IMR-90 (cell line): ENCODE measurements at regions not wholly inside any gene's neighbourhood (a gene's known extent, or its start where the extent isn't known, plus 50 kb on each side); places are given as distances from the start of the nearest gene placed in this dataset.

Experiments
- ATAC-seq: fragments of 200-7000 bp; cut with Tn5 transposase; 2 replicates; pipeline ENCODE4 v1.9.1; 2020; ENCODE audit warnings: low read depth, mild to moderate bottlenecking, moderate library complexity
- BruUV-seq: library from RNA; stranded (reverse); fragments of 400-500 nt; replicated peaks from 2 replicates; lab custom pipeline; 2021; lab: Mats Ljungman, UMichigan
- CTCF ChIA-PET: fragments of 300-600 bp; formaldehyde crosslinking; extraction: SDS; loops from one replicate; lab custom pipeline; 2021; ENCODE audit warnings: antibody characterized with exemption; lab: Yijun Ruan, JAX
- POLR2A ChIA-PET: fragments of 300-600 bp; sonication (Branson Sonifier 250); formaldehyde crosslinking; loops from one replicate; lab custom pipeline; 2022; ENCODE audit warnings: antibody characterized with exemption; ENCODE audit not compliant: unreplicated experiment; lab: Charles Lee
- DNase-seq: peaks from one replicate; pipeline ENCODE4 v3.0.0; 2013
- H2AFZ ChIP-seq: replicated peaks from 2 replicates; pipeline ENCODE3; 2013; ENCODE audit warnings: low read length, mild to moderate bottlenecking; ENCODE audit not compliant: poor library complexity
- H2AK5ac ChIP-seq: 2 replicates; pipeline ENCODE4 v1.6.1; 2013; ENCODE audit warnings: low read depth, low read length, inconsistent platforms
- H2AK9ac ChIP-seq: replicated peaks from 2 replicates; pipeline ENCODE3; 2013; ENCODE audit warnings: mild to moderate bottlenecking, low read depth, low read length, moderate library complexity; ENCODE audit not compliant: poor library complexity
- H2BK120ac ChIP-seq: 2 replicates; pipeline ENCODE4 v1.6.1; 2013; ENCODE audit warnings: low read depth, low read length, inconsistent platforms
- H2BK15ac ChIP-seq: 3 replicates; pipeline ENCODE4 v1.6.1; 2013; ENCODE audit warnings: low read depth, low read length, inconsistent platforms
- H2BK20ac ChIP-seq: 2 replicates; pipeline ENCODE4 v1.6.1; 2013; ENCODE audit warnings: low read depth, mild to moderate bottlenecking, inconsistent platforms, low read length, moderate library complexity
- H2BK5ac ChIP-seq: 2 replicates; pipeline ENCODE4 v1.6.1; 2013; ENCODE audit warnings: mild to moderate bottlenecking, low read depth, low read length, inconsistent platforms; ENCODE audit not compliant: poor library complexity, severe bottlenecking
- H3K14ac ChIP-seq: replicated peaks from 2 replicates; pipeline ENCODE4 v1.6.1; 2013; ENCODE audit warnings: low read depth, low read length, inconsistent platforms
- H3K18ac ChIP-seq: 2 replicates; pipeline ENCODE4 v1.6.1; 2013; ENCODE audit warnings: low read depth, low read length, control low read depth
- H3K23ac ChIP-seq: 2 replicates; pipeline ENCODE4 v1.6.1; 2013; ENCODE audit warnings: low read depth, low read length, inconsistent platforms
- H3K27ac ChIP-seq: 2 replicates; pipeline ENCODE4 v1.5.1; 2013; ENCODE audit warnings: mild to moderate bottlenecking, control low read depth, low read length; ENCODE audit not compliant: insufficient read depth
- H3K27me3 ChIP-seq: 2 replicates; pipeline ENCODE4 v1.6.1; 2013; ENCODE audit warnings: low read length; ENCODE audit not compliant: control insufficient read depth, insufficient read depth
- H3K36me3 ChIP-seq: 2 replicates; pipeline ENCODE4 v1.6.1; 2013; ENCODE audit warnings: low read length, mixed read lengths; ENCODE audit not compliant: control insufficient read depth, insufficient read depth
- H3K4ac ChIP-seq: 2 replicates; pipeline ENCODE4 v1.6.1; 2013; ENCODE audit warnings: low read depth, low read length, inconsistent platforms
- H3K4me1 ChIP-seq: 2 replicates; pipeline ENCODE4 v1.6.1; 2013; ENCODE audit warnings: low read length, mixed read lengths; ENCODE audit not compliant: control insufficient read depth, insufficient read depth
- H3K4me2 ChIP-seq: 2 replicates; pipeline ENCODE4 v1.6.1; 2013; ENCODE audit warnings: low read depth, mild to moderate bottlenecking, control low read depth, low read length, moderate library complexity
- H3K4me3 ChIP-seq: 2 replicates; pipeline ENCODE4 v1.5.1; 2013; ENCODE audit warnings: low read depth, mild to moderate bottlenecking, control low read depth, low read length, moderate library complexity; ENCODE audit not compliant: insufficient read depth
- H3K56ac ChIP-seq: 2 replicates; pipeline ENCODE4 v1.6.1; 2013; ENCODE audit warnings: low read length, inconsistent platforms; ENCODE audit not compliant: insufficient read depth; ENCODE audit errors: extremely low read depth
- H3K79me1 ChIP-seq, 2 experiments: 2 replicates each; pipeline ENCODE4 v1.6.1; 2013; ENCODE audit warnings: low read length in 2 of 2, inconsistent platforms in 1 of 2, low read depth in 1 of 2
- H3K9ac ChIP-seq: 2 replicates; pipeline ENCODE4 v1.6.1; 2013; ENCODE audit warnings: low read depth, low read length, control low read depth
- H3K9me1 ChIP-seq: 2 replicates; pipeline ENCODE4 v1.6.1; 2013; ENCODE audit warnings: low read length, inconsistent platforms; ENCODE audit not compliant: insufficient read depth
- H3K9me3 ChIP-seq: 2 replicates; pipeline ENCODE4 v1.6.1; 2013; ENCODE audit warnings: low read length; ENCODE audit not compliant: control insufficient read depth, insufficient read depth
- H4K20me1 ChIP-seq: 2 replicates; pipeline ENCODE4 v1.6.1; 2013; ENCODE audit warnings: low read length, inconsistent platforms; ENCODE audit not compliant: insufficient read depth
- H4K5ac ChIP-seq: 2 replicates; pipeline ENCODE4 v1.6.1; 2013; ENCODE audit warnings: mild to moderate bottlenecking, low read depth, low read length, control low read depth
- H4K8ac ChIP-seq, 2 experiments: 2 replicates each; pipeline ENCODE4 v1.6.1; 2013; ENCODE audit warnings: low read depth in 2 of 2, low read length in 2 of 2, control low read depth in 1 of 2, inconsistent platforms in 1 of 2
- H4K91ac ChIP-seq: 2 replicates; pipeline ENCODE4 v1.6.1; 2013; ENCODE audit warnings: low read depth, low read length, inconsistent platforms; ENCODE audit not compliant: insufficient read depth
- BHLHE40 ChIP-seq: fragments of 150-350 bp; IDR thresholded peaks from 2 replicates; pipeline ENCODE4 v1.6.1; 2016; ENCODE audit warnings: mild to moderate bottlenecking, low read depth, low read length
- CEBPB ChIP-seq: IDR thresholded peaks from 2 replicates; pipeline ENCODE4 v1.6.1; 2012; ENCODE audit warnings: low read depth, low read length, improper control_type of control experiment
- CHD1 ChIP-seq: IDR thresholded peaks from 2 replicates; pipeline ENCODE4 v1.6.1; 2012; ENCODE audit warnings: low read depth, low read length, improper control_type of control experiment
- MAFK ChIP-seq: IDR thresholded peaks from 2 replicates; pipeline ENCODE4 v1.6.1; 2012; ENCODE audit warnings: low read depth, low read length, improper control_type of control experiment
- WGBS, 2 experiments: methylation state at CpG; one replicate each; pipeline versions ENCODE4 v1.1.5 to v1.1.7; 2013; ENCODE audit warnings: missing lambda C conversion rate in 2 of 2; ENCODE audit not compliant: insufficient read length in 1 of 2; ENCODE audit errors: extremely low coverage in 2 of 2; 5-methylcytosine and 5-hydroxymethylcytosine counted together
- dilution Hi-C: fragments of 300-500 bp; cut with HindIII; formaldehyde crosslinking; loops from one replicate; pipeline ENCODE4 v1.14.3; 2018; ENCODE audit warnings: low sequenced_read_pairs; ENCODE audit not compliant: unreplicated experiment
- in situ Hi-C: fragments of 300-500 bp; cut with MboI; formaldehyde crosslinking; loops from 3 replicates; pipeline ENCODE4 v1.14.3; 2019; ENCODE audit warnings: low sequenced_read_pairs, inconsistent platforms, mixed read lengths
- intact Hi-C: fragments of 100-400 bp; cut with micrococcal nuclease; formaldehyde crosslinking; loops from 2 replicates; pipeline ENCODE4 v1.10.0; 2022

DNA sequence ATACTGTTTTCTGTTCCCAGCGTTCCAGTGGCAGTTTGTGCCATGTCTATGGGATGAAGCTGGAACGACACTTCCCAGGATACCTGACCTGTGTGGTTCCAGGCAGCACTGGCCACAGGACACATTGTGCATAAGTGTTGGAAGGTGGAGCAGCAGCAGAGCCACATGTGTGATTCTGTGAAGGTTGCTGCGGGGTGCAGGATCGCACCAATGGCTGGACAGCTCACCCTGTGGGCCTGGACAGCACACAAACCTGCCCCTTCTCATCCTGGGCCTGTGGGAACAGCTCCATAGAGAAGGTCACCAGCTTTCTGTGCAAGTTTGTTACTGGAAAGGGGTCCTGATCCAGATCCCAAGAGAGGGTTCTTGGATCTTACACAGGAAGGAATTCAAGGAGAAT is 252.2 kb upstream of the RAB6C start:
- in situ Hi-C loops = no loop called here
- DNase-seq = no peak
- ChIA-PET CTCF (no interaction called here), POLR2A (no interaction called here)
- H3K4me1 ChIP-seq = no peaks in the 10 kb centered on the region
- no peaks in the 10 kb centered on the region for H3K9me1 ChIP-seq
- H2BK15ac ChIP-seq = no peak overlapping the region
- no peak overlapping the region for H2BK20ac ChIP-seq
- no peak overlapping the region for H3K9ac ChIP-seq
- no peak overlapping the region for H4K5ac ChIP-seq
- no peaks in the 10 kb centered on the region for H3K36me3 ChIP-seq
- no peak overlapping the region for H2BK5ac ChIP-seq
- H3K79me1 ChIP-seq = no peaks in the 10 kb centered on the region
- H3K56ac ChIP-seq = no peak overlapping the region
- ATAC-seq = no peak
- H3K4me3 ChIP-seq = no peak overlapping the region
- H2AFZ ChIP-seq = no peak overlapping the region
- H4K91ac ChIP-seq = no peak overlapping the region
- H3K27ac ChIP-seq = no peak overlapping the region
- BruUV-seq = no TSS peak
- H4K20me1 ChIP-seq = no peaks in the 10 kb centered on the region
- no peak overlapping the region for H2BK120ac ChIP-seq
- H3K4me2 ChIP-seq = no peak overlapping the region
- no peak overlapping the region for H3K4ac ChIP-seq
- no peak for TF ChIP-seq BHLHE40
- TF ChIP-seq CHD1 = no peak
- TF ChIP-seq MAFK = no peak
- TF ChIP-seq CEBPB = no peak
- dilution Hi-C loops = no loop called here
- H3K9me3 ChIP-seq = peaks cover 9% of the 10 kb centered on the region
- intact Hi-C loops = no loop called here
- no peaks in the 10 kb centered on the region for H3K27me3 ChIP-seq
- H4K8ac ChIP-seq = no peak overlapping the region
- no peak overlapping the region for H2AK9ac ChIP-seq
- H3K18ac ChIP-seq = no peak overlapping the region
- no peak overlapping the region for H2AK5ac ChIP-seq
- no peak overlapping the region for H3K14ac ChIP-seq
- no CpG with 5 or more reads among the region's 4 CpGs for WGBS, 2 experiments
- no peak overlapping the region for H3K23ac ChIP-seq
